Endothelial cell of umbilical vein (primary cell): ENCODE measurements at regions not wholly inside any gene's neighbourhood (a gene's known extent, or its start where the extent isn't known, plus 50 kb on each side); places are given as distances from the start of the nearest gene placed in this dataset.

ENCODE experiments used
- CTCF ChIP-seq, 2 donors: IDR thresholded peaks; 1 replicate in 1 of 2; 2 replicates in 1 of 2; pipeline ENCODE4 v1.5.1; 2011; ENCODE audit warnings: low read length in 2 of 2, mild to moderate bottlenecking in 2 of 2, moderate library complexity in 2 of 2, control low read depth in 1 of 2, inconsistent platforms in 1 of 2, low read depth in 1 of 2; ENCODE audit not compliant: insufficient read depth in 1 of 2; ENCODE audit errors: extremely low read depth in 1 of 2
- FOS ChIP-seq: IDR thresholded peaks from 2 replicates; pipeline ENCODE4 v1.6.1; 2011; ENCODE audit warnings: mild to moderate bottlenecking, low read length, moderate library complexity, borderline replicate concordance; ENCODE audit not compliant: insufficient read depth
- MAX ChIP-seq: IDR thresholded peaks from 2 replicates; pipeline ENCODE4 v1.6.1; 2011; ENCODE audit not compliant: insufficient read depth, insufficient read length
- MYC ChIP-seq: IDR thresholded peaks from one replicate; pipeline ENCODE4 v1.6.1; 2011; ENCODE audit warnings: mild to moderate bottlenecking, low read depth, low read length
- POLR2A ChIP-seq: IDR thresholded peaks from 2 replicates; pipeline ENCODE4 v1.6.1; 2012; ENCODE audit warnings: low read depth, mild to moderate bottlenecking, control low read depth, low read length
- POLR2AphosphoS5 ChIP-seq: IDR thresholded peaks from 2 replicates; pipeline ENCODE4 v1.6.1; 2012; ENCODE audit warnings: low read depth, mild to moderate bottlenecking, control low read depth, low read length, moderate library complexity; ENCODE audit not compliant: insufficient read depth

DNA sequence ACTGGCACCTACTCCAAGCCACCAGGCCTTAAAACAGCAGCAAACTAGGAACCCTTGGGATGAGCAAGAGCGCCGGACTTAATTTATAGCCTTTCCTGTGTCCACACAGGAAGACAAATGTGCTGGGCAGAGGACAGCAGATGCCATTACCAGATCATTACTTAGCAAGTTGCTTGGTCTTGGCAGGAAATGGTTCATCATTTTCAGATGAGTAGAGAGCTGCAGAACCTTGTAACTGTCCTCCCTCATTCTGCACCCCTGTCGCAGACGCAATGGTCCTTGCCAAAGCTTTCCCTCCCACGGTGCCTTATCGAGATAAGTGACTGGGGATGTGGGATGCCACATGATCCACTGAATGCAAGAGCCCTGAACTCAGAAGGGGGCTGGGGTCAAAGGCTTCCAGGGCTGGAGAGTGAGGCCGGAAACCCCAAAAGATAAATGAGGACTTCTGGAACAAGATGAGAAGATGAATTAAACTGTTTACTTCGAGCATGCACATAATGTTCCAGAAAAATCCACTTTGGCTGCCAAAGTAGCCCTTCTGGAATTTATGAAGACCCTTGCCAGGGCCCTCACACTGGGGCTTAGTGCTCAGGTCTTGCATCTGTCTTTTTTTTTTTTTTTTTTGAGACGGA is 145.6 kb upstream of the ZNF32 start:
- no peak for TF ChIP-seq CTCF (IDR thresholded peaks at IDR 0.05; ENCODE audit: extremely low read depth in 1 of 2, insufficient read depth in 1 of 2, low read depth in 1 of 2, low read length in 2 of 2)
- TF ChIP-seq POLR2A, result no peak
- TF ChIP-seq MYC, result no peak
- TF ChIP-seq FOS, result no peak
- TF ChIP-seq MAX, result no peak
- no peak for TF ChIP-seq POLR2AphosphoS5
